NCI-H526 (cell line): ENCODE measurements at regions not wholly inside any gene's neighbourhood (a gene's known extent, or its start where the extent isn't known, plus 50 kb on each side); places are given as distances from the start of the nearest gene placed in this dataset.
"Not testable (repeated sequence)": the region's sequence is repeated elsewhere in the genome, so short reads cannot be mapped to it uniquely, and the experiment has no call there.

Experiments used
- DNase-seq, 2 experiments: peaks; one replicate each; lab custom pipeline; 2025; lab: John Stamatoyannopoulos, UW

DNA sequence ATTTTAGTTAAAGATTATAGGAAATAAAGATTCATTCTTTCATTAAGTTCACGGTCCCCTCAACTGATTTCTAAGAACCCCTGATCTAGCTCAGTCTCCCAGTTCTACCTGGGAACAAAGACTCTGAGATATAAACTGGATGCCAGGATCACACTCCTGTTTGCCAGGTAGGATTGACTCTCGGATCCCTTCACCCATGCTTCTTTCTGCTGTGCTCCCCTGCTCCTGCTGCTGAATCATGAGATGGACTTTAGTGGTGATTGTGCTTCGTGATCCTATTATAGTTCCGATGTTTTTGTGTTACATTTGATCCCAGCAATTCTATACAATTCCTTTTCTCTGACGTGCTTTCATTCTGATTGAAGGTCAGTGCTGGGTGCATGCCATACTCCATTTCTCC, 733.1 kb upstream of the TPTE start:
- DNase-seq: not testable (repeated sequence)

DNA sequence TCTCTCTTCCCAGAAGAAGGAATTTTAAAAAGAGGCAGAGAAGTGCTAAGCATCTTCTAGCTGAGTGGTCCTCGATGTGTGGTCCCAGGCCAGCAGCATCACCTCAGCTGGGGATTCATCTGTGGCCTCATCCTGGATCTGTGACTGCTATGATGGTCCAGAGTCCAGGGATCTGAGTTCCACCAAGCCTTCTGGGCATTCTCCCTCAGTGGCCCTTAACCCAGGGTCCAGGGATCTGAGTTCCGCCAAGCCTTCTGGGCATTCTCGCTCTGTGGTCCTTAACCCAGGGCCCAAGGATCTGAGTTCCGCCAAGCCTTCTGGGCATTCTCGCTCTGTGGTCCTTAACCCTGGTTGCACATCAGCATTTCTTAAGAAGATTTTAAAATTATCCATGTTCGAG, 731.0 kb upstream of the TPTE start:
- not testable (repeated sequence) for DNase-seq

DNA sequence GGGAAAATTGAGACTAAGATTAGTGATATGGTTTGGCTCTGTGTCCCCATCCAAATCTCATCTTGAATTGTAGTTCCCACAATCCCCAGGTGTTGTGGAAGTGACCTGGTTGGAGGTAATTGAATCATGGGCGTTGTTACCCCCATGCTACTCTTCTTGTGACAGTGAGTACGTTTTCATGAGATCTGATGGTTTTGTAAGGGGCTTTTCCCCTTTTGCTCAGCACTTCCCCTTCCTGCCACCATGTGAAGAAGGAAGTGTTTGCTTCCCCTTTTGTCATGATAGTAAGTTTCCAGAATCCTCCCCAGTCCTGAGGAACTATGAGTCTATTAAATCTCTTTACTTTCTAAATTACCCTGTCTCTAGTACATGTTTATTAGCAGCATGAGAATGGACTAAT, 729.9 kb upstream of the TPTE start:
- not testable (repeated sequence) for DNase-seq

DNA sequence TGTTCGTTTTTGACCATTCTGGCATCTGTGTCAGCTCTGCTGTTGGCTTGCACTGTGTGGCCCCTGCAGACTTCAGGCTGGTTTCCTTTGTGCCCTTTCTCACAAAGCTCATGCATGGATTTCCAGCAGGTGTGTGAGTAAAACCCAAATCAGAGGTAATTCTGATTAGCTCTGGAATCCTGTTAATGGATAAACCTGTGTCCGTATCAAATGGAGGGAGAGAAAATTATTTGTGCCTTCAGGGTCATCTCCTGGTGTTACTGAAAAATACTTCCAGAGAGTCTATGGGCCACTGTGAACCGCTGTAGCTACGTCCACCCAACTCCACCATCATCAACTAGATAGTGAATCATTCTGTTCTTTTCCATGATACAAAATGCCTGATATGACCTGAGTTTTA, 726.1 kb upstream of the TPTE start:
- DNase-seq: not testable (repeated sequence)

DNA sequence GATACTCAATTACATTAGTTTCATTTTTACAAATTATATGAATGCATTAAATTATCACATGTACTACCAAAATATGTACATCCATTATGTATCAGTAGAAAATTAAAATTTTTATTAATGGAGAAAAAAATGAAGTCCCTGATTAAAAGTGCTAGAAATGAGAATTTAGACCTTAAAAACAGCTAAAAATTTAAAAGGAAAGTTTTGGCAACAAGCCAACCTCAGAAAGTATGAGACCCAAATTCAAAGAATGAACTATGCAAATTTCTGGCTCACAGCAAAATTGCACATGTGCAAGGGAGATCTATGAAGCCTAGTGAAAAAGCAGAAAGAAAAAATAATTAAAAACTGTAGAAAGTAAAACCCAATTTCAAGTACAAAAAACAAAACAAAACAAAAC, 725.1 kb upstream of the TPTE start:
- DNase-seq: peak in 1 of 2 experiments; percentile 51

DNA sequence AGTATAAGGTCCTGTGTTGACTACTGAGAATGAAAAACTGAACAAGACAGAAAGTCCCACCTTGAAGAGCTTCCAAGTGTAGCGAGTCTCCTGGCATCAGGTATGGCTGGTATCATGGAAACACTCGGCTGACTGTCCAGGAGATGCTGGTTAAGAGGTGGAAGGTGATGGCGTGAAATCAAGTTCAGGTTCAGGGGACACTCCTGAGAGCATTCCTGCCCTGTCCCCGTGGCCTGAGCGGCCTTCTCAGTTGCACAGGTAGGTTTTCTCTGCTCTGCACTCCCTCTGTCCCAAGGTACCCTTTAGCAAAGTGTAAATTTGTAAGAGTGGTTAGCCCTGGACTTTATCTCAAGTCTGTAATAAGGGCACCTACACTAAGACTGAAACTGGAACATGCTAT, 713.7 kb upstream of the TPTE start:
- not testable (repeated sequence) for DNase-seq

DNA sequence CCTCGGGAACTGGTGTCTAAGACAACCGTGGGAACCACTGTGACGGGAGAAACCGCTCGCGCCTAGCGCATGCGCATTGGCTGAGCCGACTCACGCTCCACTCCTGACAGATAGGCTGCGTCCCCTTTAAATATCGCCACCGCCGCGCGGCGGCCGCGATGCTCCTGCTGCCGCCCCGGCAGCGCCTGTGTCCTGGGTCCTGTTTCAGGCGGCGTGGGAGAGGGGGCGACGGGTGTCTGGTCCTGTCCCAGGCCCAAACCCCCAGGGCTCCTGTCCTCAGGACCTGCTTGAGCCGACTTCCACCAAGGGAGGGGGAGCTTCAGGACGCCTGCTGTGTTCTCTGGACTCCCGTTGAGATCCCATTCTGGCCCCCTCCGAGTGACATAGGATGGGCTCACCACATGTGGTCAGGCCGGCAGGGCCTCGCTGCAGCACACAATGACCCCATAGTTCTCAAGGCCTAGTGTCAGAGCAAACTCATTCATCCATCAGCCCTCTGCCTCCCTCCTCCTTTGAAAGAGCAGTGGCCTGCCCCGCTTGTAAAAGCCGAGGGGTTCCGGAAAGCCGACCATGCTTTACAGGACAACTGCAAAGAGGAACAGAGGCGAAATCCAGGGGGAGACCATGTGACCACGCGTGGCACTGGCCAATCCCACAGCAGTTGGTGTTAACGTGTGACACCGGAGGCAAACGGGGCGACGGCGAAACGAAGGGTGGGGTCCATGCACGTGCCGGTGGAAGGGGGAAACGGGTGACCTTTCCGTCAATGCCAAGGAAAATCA, 710.0 kb upstream of the TPTE start:
- DNase-seq: not testable (repeated sequence)

DNA sequence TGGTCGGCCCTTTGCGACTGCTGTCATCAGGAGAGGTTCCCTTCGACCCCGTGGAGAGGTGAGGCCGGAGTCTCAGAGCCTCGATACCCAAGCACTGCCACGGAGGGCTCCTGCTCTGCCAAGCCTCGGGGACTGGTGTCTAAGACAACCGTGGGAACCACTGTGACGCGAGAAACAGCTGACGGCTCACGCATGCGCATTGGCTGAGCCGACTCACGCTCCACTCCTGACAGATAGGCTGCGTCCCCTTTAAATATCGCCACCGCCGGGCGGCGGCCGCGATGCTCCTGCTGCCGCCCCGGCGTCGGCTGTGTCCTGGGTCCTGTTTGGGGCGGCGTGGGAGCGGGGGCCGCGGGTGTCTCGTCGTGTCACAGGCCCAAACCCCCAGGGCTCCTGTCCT, 708.9 kb upstream of the TPTE start:
- DNase-seq: not testable (repeated sequence)

DNA sequence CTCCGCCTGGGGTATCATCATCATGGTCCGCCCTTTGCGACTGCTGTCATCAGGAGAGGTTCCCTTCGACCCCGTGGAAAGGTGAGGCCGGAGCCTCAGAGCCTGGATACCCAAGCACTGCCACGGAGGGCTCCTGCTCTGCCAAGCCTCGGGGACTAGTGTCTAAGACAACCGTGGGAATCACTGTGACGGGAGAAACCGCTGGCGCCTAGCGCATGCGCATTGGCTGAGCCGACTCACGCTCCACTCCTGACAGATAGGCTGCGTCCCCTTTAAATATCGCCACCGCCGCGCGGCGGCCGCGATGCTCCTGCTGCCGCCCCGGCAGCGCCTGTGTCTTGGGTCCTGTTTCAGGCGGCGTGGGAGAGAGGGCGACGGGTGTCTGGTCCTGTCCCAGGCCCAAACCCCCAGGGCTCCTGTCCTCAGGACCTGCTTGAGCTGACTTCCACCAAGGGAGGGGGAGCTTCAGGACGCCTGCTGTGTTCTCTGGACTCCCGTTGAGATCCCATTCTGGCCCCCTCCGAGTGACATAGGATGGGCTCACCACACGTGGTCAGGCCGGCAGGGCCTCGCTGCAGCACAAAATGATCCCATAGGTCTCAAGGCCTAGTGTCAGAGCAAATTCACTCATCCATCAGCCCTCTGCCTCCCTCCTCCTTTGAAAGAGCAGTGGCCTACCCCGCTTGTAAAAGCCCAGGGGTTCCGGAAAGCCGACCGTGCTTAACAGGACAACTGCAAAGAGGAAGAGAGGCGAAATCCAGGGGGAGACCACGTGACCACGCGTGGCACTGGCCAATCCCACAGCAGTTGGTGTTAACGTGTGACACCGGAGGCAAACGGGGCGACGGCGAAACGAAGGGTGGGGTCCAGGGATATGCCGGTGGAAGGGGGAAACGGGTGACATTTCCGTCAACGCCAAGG, 707.2 kb upstream of the TPTE start:
- DNase-seq: not testable (repeated sequence)

DNA sequence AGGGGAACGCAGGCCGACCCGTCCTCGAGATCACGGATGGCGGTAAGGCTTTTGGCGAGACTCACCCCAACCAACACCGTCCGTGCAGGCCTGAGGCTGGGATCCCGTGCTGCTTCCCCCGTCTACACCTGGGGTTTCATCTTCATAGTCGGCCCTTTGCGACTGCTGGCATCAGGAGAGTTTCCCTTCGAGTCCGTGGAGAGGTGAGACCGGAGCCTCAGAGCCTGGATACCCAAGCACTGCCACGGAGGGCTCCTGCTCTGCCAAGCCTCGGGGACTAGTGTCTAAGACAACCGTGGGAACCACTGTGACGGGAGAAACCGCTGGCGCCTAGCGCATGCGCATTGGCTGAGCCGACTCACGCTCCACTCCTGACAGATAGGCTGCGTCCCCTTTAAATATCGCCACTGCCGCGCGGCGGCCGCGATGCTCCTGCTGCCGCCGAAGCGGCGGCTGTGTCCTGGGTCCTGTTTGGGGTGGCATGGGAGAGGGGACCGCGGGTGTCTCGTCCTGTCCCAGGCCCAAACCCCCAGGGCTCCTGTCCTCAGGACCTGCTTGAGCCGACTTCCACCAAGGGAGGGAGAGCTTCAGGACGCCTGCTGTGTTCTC, 706.1 kb upstream of the TPTE start:
- DNase-seq: not testable (repeated sequence)

DNA sequence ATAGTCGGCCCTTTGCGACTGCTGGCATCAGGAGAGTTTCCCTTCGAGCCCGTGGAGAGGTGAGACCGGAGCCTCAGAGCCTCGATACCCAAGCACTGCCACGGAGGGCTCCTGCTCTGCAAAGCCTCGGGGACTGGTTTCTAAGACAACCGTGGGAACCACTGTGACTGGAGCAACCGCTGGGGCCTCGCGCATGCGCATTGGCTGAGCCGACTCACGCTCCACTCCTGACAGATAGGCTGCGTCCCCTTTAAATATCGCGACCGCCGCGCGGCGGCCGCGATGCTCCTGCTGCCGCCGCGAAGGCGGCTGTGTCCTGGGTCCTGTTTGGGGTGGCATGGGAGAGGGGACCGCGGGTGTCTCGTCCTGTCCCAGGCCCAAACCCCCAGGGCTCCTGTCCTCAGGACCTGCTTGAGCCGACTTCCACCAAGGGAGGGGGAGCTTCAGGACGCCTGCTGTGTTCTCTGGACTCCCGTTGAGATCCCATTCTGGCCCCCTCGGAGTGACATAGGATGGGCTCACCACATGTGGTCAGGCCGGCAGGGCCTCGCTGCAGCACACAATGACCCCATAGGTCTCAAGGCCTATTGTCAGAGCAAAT, 704.5 kb upstream of the TPTE start:
- DNase-seq: peak; percentile 39 to 60

DNA sequence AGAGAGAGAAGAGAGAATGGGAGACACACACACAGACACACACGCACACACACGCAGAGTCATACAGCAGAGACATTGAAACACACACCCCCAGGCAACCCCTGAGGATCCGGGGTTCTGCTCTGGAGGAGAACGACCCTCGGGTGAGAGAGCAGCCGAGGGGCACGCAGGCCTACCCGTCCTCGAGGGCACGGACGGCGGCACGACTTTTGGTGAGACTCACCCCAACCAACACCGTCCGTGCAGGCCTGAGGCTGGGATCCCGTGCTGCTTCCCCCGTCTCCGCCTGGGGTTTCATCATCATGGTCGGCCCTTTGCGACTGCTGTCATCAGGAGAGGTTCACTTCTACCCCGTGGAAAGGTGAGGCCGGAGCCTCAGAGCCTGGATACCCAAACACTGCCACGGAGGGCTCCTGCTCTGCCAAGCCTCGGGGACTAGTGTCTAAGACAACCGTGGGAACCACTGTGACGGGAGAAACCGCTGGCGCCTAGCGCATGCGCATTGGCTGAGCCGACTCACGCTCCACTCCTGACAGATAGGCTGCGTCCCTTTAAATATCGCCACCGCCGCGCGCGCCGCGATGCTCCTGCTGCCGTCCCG, 703.4 kb upstream of the TPTE start:
- not testable (repeated sequence) for DNase-seq

DNA sequence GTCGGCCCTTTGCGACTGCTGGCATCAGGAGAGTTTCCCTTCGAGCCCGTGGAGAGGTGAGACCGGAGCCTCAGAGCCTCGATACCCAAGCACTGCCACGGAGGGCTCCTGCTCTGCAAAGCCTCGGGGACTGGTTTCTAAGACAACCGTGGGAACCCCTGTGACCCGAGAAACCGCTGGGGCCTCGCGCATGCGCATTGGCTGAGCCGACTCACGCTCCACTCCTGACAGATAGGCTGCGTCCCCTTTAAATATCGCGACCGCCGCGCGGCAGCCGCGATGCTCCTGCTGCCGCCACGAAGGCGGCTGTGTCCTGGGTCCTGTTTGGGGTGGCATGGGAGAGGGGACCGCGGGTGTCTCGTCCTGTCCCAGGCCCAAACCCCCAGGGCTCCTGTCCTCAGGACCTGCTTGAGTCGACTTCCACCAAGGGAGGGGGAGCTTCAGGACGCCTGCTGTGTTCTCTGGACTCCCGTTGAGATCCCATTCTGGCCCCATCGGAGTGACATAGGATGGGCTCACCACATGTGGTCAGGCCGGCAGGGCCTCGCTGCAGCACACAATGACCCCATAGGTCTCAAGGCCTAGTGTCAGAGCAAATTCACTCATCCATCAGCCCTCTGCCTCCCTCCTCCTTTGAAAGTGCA, 701.7 kb upstream of the TPTE start:
- DNase-seq: not testable (repeated sequence)

DNA sequence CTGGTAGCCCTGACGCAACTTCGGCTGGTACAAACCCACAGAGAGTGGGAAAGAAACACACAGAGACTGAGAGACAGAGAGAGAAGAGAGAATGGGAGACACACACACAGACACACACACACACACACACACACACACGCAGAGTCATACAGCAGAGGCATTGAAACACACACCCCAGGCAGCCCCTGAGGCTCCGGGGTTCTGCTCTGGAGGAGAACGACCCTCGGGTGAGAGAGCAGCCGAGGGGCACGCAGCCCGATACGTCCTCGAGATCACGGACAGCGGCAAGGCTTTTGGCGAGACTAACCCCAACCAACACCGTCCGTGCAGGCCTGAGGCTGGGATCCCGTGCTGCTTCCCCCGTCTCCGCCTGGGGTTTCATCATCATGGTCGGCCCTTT, 700.8 kb upstream of the TPTE start:
- DNase-seq: not testable (repeated sequence)

DNA sequence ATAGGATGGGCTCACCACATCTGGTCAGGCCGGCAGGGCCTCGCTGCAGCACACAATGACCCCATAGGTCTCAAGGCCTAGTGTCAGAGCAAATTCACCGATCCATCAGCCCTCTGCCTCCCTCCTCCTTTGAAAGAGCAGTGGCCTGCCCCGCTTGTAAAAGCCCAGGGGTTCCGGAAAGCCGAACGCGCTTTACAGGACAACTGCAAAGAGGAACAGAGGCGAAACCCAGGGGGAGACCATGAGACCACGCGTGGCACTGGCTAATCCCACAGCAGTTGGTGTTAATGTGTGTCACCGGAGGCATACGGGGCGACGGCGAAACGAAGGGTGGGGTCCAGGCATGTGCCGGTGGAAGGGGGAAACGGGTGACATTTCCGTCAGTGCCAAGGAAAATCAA, 699.9 kb upstream of the TPTE start:
- not testable (repeated sequence) for DNase-seq

DNA sequence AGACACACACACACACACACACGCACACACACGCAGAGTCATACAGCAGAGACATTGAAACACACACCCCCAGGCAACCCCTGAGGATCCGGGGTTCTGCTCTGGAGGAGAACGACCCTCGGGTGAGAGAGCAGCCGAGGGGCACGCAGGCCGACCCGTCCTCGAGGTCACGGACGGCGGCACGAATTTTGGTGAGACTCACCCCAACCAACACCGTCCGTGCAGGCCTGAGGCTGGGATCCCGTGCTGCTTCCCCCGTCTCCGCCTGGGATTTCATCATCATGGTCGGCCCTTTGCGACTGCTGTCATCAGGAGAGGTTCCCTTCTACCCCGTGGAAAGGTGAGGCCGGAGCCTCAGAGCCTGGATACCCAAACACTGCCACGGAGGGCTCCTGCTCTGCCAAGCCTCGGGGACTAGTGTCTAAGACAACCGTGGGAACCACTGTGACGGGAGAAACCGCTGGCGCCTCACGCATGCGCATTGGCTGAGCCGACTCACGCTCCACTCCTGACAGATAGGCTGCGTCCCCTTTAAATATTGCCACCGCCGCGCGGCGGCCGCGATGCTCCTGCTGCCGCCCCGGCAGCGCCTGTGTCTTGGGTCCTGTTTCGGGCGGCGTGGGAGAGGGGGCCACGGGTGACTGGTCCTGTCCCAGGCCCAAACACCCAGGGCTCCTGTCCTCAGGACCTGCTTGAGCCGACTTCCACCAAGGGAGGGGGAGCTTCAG, 699.1 kb upstream of the TPTE start:
- not testable (repeated sequence) for DNase-seq

DNA sequence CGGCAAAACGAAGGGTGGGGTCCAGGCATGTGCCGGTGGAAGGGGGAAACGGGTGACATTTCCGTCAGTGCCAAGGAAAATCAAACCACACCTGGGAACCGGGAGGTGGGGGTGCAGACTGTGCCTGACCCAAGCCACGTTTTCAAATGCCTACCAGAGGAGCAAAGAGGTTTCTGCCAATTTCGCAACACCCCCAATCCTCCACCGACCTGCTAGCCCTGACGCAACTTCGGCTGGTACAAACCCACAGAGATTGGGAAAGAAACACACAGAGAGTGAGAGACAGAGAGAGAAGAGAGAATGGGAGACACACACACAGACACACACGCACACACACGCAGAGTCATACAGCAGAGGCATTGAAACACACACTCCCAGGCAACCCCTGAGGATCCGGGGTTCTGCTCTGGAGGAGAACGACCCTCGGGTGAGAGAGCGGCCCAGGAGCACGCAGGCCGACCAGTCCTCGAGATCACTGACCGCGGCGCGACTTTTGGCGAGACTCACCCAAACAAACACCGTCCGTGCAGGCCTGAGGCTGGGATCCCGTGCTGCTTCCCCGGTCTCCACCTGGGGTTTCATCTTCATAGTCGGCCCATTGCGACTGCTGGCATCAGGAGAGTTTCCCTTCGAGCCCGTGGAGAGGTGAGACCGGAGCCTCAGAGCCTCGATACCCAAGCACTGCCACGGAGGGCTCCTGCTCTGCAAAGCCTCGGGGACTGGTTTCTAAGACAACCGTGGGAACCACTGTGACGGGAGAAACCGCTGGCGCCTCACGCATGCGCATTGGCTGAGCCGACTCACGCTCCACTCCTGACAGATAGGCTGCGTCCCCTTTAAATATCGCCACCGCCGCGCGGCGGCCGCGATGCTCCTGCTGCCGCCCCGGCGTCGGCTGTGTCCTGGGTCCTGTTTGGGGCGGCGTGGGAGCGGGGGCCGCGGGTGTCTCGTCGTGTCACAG, 697.9 kb upstream of the TPTE start:
- not testable (repeated sequence) for DNase-seq

DNA sequence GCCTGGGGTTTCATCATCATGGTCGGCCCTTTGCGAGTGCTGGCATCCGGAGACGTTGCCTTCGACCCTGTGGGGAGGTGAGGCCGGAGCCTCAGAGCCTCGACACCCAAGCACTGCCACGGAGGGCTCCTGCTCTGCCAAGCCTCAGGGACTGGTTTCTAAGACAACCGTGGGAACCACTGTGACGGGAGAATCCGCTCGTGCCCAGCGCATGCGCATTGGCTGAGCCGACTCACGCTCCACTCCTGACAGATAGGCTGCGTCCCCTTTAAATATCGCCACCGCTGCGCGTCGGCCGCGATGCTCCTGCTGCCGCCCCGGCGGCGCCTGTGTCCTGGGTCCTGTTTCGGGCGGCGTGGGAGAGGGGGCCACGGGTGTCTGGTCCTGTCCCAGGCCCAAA, 690.6 kb upstream of the TPTE start:
- not testable (repeated sequence) for DNase-seq

DNA sequence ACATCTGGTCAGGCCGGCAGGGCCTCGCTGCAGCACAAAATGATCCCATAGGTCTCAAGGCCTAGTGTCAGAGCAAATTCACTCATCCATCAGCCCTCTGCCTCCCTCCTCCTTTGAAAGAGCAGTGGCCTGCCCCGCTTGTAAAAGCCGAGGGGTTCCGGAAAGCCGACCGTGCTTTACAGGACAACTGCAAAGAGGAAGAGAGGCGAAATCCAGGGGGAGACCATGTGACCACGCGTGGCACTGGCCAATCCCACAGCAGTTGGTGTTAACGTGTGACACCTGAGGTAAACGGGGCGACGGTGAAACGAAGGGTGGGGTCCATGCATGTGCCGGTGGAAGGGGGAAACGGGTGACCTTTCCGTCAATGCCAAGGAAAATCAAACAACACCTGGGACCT, 688.6 kb upstream of the TPTE start:
- not testable (repeated sequence) for DNase-seq
